IMR-90 (cell line): ENCODE measurements at regions not wholly inside any gene's neighbourhood (a gene's known extent, or its start where the extent isn't known, plus 50 kb on each side); places are given as distances from the start of the nearest gene placed in this dataset.

Experiments used
- ATAC-seq: fragments of 200-7000 bp; cut with Tn5 transposase; 2 replicates; pipeline ENCODE4 v1.9.1; 2020; ENCODE audit warnings: low read depth, mild to moderate bottlenecking, moderate library complexity
- BruUV-seq: library from RNA; stranded (reverse); fragments of 400-500 nt; replicated peaks from 2 replicates; lab custom pipeline; 2021; lab: Mats Ljungman, UMichigan
- CTCF ChIA-PET: fragments of 300-600 bp; formaldehyde crosslinking; extraction: SDS; loops from one replicate; lab custom pipeline; 2021; ENCODE audit warnings: antibody characterized with exemption; lab: Yijun Ruan, JAX
- POLR2A ChIA-PET: fragments of 300-600 bp; sonication (Branson Sonifier 250); formaldehyde crosslinking; loops from one replicate; lab custom pipeline; 2022; ENCODE audit warnings: antibody characterized with exemption; ENCODE audit not compliant: unreplicated experiment; lab: Charles Lee
- DNase-seq: peaks from one replicate; pipeline ENCODE4 v3.0.0; 2013
- H2AFZ ChIP-seq: replicated peaks from 2 replicates; pipeline ENCODE3; 2013; ENCODE audit warnings: low read length, mild to moderate bottlenecking; ENCODE audit not compliant: poor library complexity
- H2AK5ac ChIP-seq: 2 replicates; pipeline ENCODE4 v1.6.1; 2013; ENCODE audit warnings: low read depth, low read length, inconsistent platforms
- H2AK9ac ChIP-seq: replicated peaks from 2 replicates; pipeline ENCODE3; 2013; ENCODE audit warnings: mild to moderate bottlenecking, low read depth, low read length, moderate library complexity; ENCODE audit not compliant: poor library complexity
- H2BK120ac ChIP-seq: 2 replicates; pipeline ENCODE4 v1.6.1; 2013; ENCODE audit warnings: low read depth, low read length, inconsistent platforms
- H2BK15ac ChIP-seq: 3 replicates; pipeline ENCODE4 v1.6.1; 2013; ENCODE audit warnings: low read depth, low read length, inconsistent platforms
- H2BK20ac ChIP-seq: 2 replicates; pipeline ENCODE4 v1.6.1; 2013; ENCODE audit warnings: low read depth, mild to moderate bottlenecking, inconsistent platforms, low read length, moderate library complexity
- H2BK5ac ChIP-seq: 2 replicates; pipeline ENCODE4 v1.6.1; 2013; ENCODE audit warnings: mild to moderate bottlenecking, low read depth, low read length, inconsistent platforms; ENCODE audit not compliant: poor library complexity, severe bottlenecking
- H3K14ac ChIP-seq: replicated peaks from 2 replicates; pipeline ENCODE4 v1.6.1; 2013; ENCODE audit warnings: low read depth, low read length, inconsistent platforms
- H3K18ac ChIP-seq: 2 replicates; pipeline ENCODE4 v1.6.1; 2013; ENCODE audit warnings: low read depth, low read length, control low read depth
- H3K23ac ChIP-seq: 2 replicates; pipeline ENCODE4 v1.6.1; 2013; ENCODE audit warnings: low read depth, low read length, inconsistent platforms
- H3K27ac ChIP-seq: 2 replicates; pipeline ENCODE4 v1.5.1; 2013; ENCODE audit warnings: mild to moderate bottlenecking, control low read depth, low read length; ENCODE audit not compliant: insufficient read depth
- H3K27me3 ChIP-seq: 2 replicates; pipeline ENCODE4 v1.6.1; 2013; ENCODE audit warnings: low read length; ENCODE audit not compliant: control insufficient read depth, insufficient read depth
- H3K36me3 ChIP-seq: 2 replicates; pipeline ENCODE4 v1.6.1; 2013; ENCODE audit warnings: low read length, mixed read lengths; ENCODE audit not compliant: control insufficient read depth, insufficient read depth
- H3K4ac ChIP-seq: 2 replicates; pipeline ENCODE4 v1.6.1; 2013; ENCODE audit warnings: low read depth, low read length, inconsistent platforms
- H3K4me1 ChIP-seq: 2 replicates; pipeline ENCODE4 v1.6.1; 2013; ENCODE audit warnings: low read length, mixed read lengths; ENCODE audit not compliant: control insufficient read depth, insufficient read depth
- H3K4me2 ChIP-seq: 2 replicates; pipeline ENCODE4 v1.6.1; 2013; ENCODE audit warnings: low read depth, mild to moderate bottlenecking, control low read depth, low read length, moderate library complexity
- H3K4me3 ChIP-seq: 2 replicates; pipeline ENCODE4 v1.5.1; 2013; ENCODE audit warnings: low read depth, mild to moderate bottlenecking, control low read depth, low read length, moderate library complexity; ENCODE audit not compliant: insufficient read depth
- H3K56ac ChIP-seq: 2 replicates; pipeline ENCODE4 v1.6.1; 2013; ENCODE audit warnings: low read length, inconsistent platforms; ENCODE audit not compliant: insufficient read depth; ENCODE audit errors: extremely low read depth
- H3K79me1 ChIP-seq, 2 experiments: 2 replicates each; pipeline ENCODE4 v1.6.1; 2013; ENCODE audit warnings: low read length in 2 of 2, inconsistent platforms in 1 of 2, low read depth in 1 of 2
- H3K9ac ChIP-seq: 2 replicates; pipeline ENCODE4 v1.6.1; 2013; ENCODE audit warnings: low read depth, low read length, control low read depth
- H3K9me1 ChIP-seq: 2 replicates; pipeline ENCODE4 v1.6.1; 2013; ENCODE audit warnings: low read length, inconsistent platforms; ENCODE audit not compliant: insufficient read depth
- H3K9me3 ChIP-seq: 2 replicates; pipeline ENCODE4 v1.6.1; 2013; ENCODE audit warnings: low read length; ENCODE audit not compliant: control insufficient read depth, insufficient read depth
- H4K20me1 ChIP-seq: 2 replicates; pipeline ENCODE4 v1.6.1; 2013; ENCODE audit warnings: low read length, inconsistent platforms; ENCODE audit not compliant: insufficient read depth
- H4K5ac ChIP-seq: 2 replicates; pipeline ENCODE4 v1.6.1; 2013; ENCODE audit warnings: mild to moderate bottlenecking, low read depth, low read length, control low read depth
- H4K8ac ChIP-seq, 2 experiments: 2 replicates each; pipeline ENCODE4 v1.6.1; 2013; ENCODE audit warnings: low read depth in 2 of 2, low read length in 2 of 2, control low read depth in 1 of 2, inconsistent platforms in 1 of 2
- H4K91ac ChIP-seq: 2 replicates; pipeline ENCODE4 v1.6.1; 2013; ENCODE audit warnings: low read depth, low read length, inconsistent platforms; ENCODE audit not compliant: insufficient read depth
- CEBPB ChIP-seq: IDR thresholded peaks from 2 replicates; pipeline ENCODE4 v1.6.1; 2012; ENCODE audit warnings: low read depth, low read length, improper control_type of control experiment
- NFE2L2 ChIP-seq: fragments of 150-350 bp; IDR thresholded peaks from 2 replicates; pipeline ENCODE4 v1.6.1; 2016; ENCODE audit warnings: low read depth, mild to moderate bottlenecking, low read length
- RFX5 ChIP-seq: IDR thresholded peaks from 2 replicates; pipeline ENCODE4 v1.8.0; 2012; ENCODE audit warnings: low read depth, mild to moderate bottlenecking, low read length, moderate library complexity
- SMC3 ChIP-seq: fragments of 150-350 bp; IDR thresholded peaks from 2 replicates; pipeline ENCODE4 v1.6.1; 2016; ENCODE audit warnings: low read depth, mild to moderate bottlenecking, antibody characterized with exemption, low read length, moderate library complexity
- WGBS, 2 experiments: methylation state at CpG; one replicate each; pipeline versions ENCODE4 v1.1.5 to v1.1.7; 2013; ENCODE audit warnings: missing lambda C conversion rate in 2 of 2; ENCODE audit not compliant: insufficient read length in 1 of 2; ENCODE audit errors: extremely low coverage in 2 of 2; 5-methylcytosine and 5-hydroxymethylcytosine counted together
- dilution Hi-C: fragments of 300-500 bp; cut with HindIII; formaldehyde crosslinking; loops from one replicate; pipeline ENCODE4 v1.14.3; 2018; ENCODE audit warnings: low sequenced_read_pairs; ENCODE audit not compliant: unreplicated experiment
- in situ Hi-C: fragments of 300-500 bp; cut with MboI; formaldehyde crosslinking; loops from 3 replicates; pipeline ENCODE4 v1.14.3; 2019; ENCODE audit warnings: low sequenced_read_pairs, inconsistent platforms, mixed read lengths
- intact Hi-C: fragments of 100-400 bp; cut with micrococcal nuclease; formaldehyde crosslinking; loops from 2 replicates; pipeline ENCODE4 v1.10.0; 2022
- TF ChIP-seq, protein P1 (sequence below): fragments of 150-350 bp; IDR thresholded peaks from 2 replicates; pipeline ENCODE4 v1.6.1; 2016; ENCODE audit warnings: low read depth, mild to moderate bottlenecking, low read length, moderate library complexity, borderline replicate concordance

- BruUV-seq, result no TSS peak
Observed at GRCh38 chr6:170111141-170111664, 179.7 kb downstream of the DLL1 start.

More at GRCh38 chr6:170111141-170111664, 179.7 kb downstream of the DLL1 start:
- Histone ChIP-seq H2BK20ac (no peak overlapping the region), H2AK5ac (no peak overlapping the region), H3K23ac (no peak overlapping the region), H4K5ac (no peak overlapping the region), H3K56ac (no peak overlapping the region), H3K4me2 (no peak overlapping the region), H3K36me3 (no peaks in the 10 kb centered on the region), H3K9me1 (no peaks in the 10 kb centered on the region), H3K27ac (no peak overlapping the region), H3K4me3 (no peak overlapping the region), H3K79me1 (no peaks in the 10 kb centered on the region), H3K9me3 (peaks cover 26% of the 10 kb centered on the region), H3K4ac (no peak overlapping the region), H2BK15ac (no peak overlapping the region), H4K91ac (no peak overlapping the region), H2AFZ (no peak overlapping the region), H3K14ac (no peak overlapping the region), H2AK9ac (no peak overlapping the region), H3K18ac (no peak overlapping the region), H4K8ac (no peak overlapping the region), H4K20me1 (no peaks in the 10 kb centered on the region), H3K27me3 (no peaks in the 10 kb centered on the region), H2BK5ac (no peak overlapping the region), H3K9ac (no peak overlapping the region), H2BK120ac (no peak overlapping the region), H3K4me1 (no peaks in the 10 kb centered on the region)
- TF ChIP-seq, protein P1, sequence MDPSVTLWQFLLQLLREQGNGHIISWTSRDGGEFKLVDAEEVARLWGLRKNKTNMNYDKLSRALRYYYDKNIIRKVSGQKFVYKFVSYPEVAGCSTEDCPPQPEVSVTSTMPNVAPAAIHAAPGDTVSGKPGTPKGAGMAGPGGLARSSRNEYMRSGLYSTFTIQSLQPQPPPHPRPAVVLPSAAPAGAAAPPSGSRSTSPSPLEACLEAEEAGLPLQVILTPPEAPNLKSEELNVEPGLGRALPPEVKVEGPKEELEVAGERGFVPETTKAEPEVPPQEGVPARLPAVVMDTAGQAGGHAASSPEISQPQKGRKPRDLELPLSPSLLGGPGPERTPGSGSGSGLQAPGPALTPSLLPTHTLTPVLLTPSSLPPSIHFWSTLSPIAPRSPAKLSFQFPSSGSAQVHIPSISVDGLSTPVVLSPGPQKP, result no peak
- no peak for TF ChIP-seq RFX5
- no peak for TF ChIP-seq NFE2L2
- no peak for TF ChIP-seq SMC3
- TF ChIP-seq CEBPB, result no peak
- ATAC-seq, result no peak
- DNase-seq, result no peak
- dilution Hi-C loops, result no loop called here
- intact Hi-C loops, result no loop called here
- ChIA-PET POLR2A (no interaction called here), CTCF (no interaction called here)
- 50% methylated on average over 1 of the region's 8 CpGs; no CpG with 5 or more reads in 1 of the 2 experiments for WGBS, 2 experiments
- in situ Hi-C loops, result no loop called here
